ENCODE measurements at regions not wholly inside any gene's neighbourhood (a gene's known extent, or its start where the extent isn't known, plus 50 kb on each side); places are given as distances from the start of the nearest gene placed in this dataset.
"Not testable (repeated sequence)": the region's sequence is repeated elsewhere in the genome, so short reads cannot be mapped to it uniquely, and the experiment has no call there.

- Mint-ChIP-seq H3K27me3 (peaks cover 7% of the 10 kb centered on the region), H3K4me3 (no peak overlapping the region), H3K27ac (no peak overlapping the region), H3K4me1 (ENCODE audit: low read depth) (no peaks in the 10 kb centered on the region), H3K36me3 (ENCODE audit: low read depth) (no peaks in the 10 kb centered on the region), H3K9me3 (no peaks in the 10 kb centered on the region)
Observed at GRCh38 chr6:112401083-112401482, 54.0 kb downstream of the RFPL4B start.

DNA sequence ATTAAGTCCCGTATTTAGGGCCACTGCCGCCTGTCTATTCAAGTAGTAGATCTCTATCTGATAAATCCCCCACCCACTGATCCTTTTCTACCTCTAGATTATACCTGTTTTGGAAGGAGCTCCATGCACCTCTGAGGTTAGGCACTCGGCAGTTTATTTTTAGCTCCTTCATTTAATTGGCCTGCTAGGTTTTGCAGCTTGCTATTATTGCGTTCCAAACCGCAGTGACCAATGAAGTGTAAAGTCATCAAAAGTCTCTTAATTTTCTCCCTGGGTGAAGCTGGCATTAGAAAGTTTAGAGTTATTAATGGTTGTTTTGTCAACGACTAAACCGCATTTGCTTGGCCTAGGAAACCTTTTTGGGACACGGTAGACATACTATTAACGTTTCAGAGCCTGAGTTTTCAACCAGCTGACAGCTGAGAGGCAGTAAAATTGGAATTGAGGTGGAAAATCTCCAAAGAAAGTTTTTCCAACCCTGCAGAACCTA lies 60.0 kb downstream of the RFPL4B start:
- no peaks in the 10 kb centered on the region for H3K36me3 Mint-ChIP-seq (ENCODE audit: low read depth)
- no peak overlapping the region for H3K4me3 Mint-ChIP-seq
- H3K4me1 Mint-ChIP-seq (ENCODE audit: low read depth): no peaks in the 10 kb centered on the region
- H3K27me3 Mint-ChIP-seq: peaks cover 8% of the 10 kb centered on the region
- H3K27ac Mint-ChIP-seq: no peak overlapping the region
- H3K9me3 Mint-ChIP-seq: no peaks in the 10 kb centered on the region

DNA sequence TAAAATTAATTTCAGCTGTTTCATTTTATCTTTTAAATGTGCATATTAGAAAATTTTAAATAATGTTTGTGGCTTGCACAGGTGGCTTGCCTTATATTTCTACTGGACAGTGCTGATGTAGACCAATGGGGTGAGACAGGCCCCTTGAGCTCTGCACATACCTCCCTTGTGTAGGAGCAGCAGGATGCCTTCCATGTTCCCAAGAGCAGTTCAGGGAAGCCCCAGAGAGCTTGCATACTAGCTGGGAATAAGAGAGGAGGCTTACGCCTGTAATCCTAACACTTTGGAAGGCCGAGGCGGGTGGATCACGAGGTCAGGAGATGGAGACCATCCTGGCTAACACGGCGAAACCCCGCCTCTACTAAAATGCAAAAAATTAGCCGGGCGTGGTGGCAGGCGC lies 61.4 kb downstream of the RFPL4B start:
- H3K4me3 Mint-ChIP-seq: no peak overlapping the region
- H3K27me3 Mint-ChIP-seq: peaks cover 8% of the 10 kb centered on the region

GRCh38 chr6:112409311-112409710 lies 62.2 kb downstream of the RFPL4B start:
- H3K36me3 Mint-ChIP-seq (ENCODE audit: low read depth): no peaks in the 10 kb centered on the region
- H3K9me3 Mint-ChIP-seq: no peaks in the 10 kb centered on the region
- H3K4me3 Mint-ChIP-seq: no peak overlapping the region
- no peaks in the 10 kb centered on the region for H3K4me1 Mint-ChIP-seq (ENCODE audit: low read depth)
- H3K27me3 Mint-ChIP-seq: peaks cover 8% of the 10 kb centered on the region
- H3K27ac Mint-ChIP-seq: no peak overlapping the region

More for the DNA sequence above, 61.4 kb downstream of the RFPL4B start:
- Mint-ChIP-seq H3K27ac (no peak overlapping the region), H3K36me3 (ENCODE audit: low read depth) (no peaks in the 10 kb centered on the region), H3K9me3 (no peaks in the 10 kb centered on the region), H3K4me1 (ENCODE audit: low read depth) (no peaks in the 10 kb centered on the region)

DNA sequence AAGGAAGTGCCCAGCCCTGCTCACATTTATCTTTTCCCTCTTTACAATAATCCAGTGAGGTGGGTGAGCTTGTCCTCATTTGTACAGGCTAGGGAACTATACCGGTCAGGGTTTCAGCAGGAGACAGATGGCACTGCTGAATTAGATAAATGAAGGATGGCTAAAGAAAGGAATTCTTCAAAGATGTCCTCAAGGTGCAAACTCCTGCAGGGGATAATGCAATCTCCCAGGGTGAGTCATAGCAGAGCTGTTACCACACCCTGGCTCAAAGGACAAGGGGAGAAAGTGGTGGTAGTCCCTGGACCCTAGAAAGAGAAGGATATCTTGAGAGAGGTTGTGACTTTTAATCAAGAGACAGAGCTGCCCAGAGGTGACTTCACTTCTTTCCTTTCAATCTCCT lies 66.7 kb downstream of the RFPL4B start:
- H3K27ac Mint-ChIP-seq: no peak overlapping the region
- H3K36me3 Mint-ChIP-seq (ENCODE audit: low read depth): no peaks in the 10 kb centered on the region
- H3K4me3 Mint-ChIP-seq: no peak overlapping the region
- no peaks in the 10 kb centered on the region for H3K9me3 Mint-ChIP-seq
- no peaks in the 10 kb centered on the region for H3K4me1 Mint-ChIP-seq (ENCODE audit: low read depth)
- peaks cover 5% of the 10 kb centered on the region for H3K27me3 Mint-ChIP-seq

DNA sequence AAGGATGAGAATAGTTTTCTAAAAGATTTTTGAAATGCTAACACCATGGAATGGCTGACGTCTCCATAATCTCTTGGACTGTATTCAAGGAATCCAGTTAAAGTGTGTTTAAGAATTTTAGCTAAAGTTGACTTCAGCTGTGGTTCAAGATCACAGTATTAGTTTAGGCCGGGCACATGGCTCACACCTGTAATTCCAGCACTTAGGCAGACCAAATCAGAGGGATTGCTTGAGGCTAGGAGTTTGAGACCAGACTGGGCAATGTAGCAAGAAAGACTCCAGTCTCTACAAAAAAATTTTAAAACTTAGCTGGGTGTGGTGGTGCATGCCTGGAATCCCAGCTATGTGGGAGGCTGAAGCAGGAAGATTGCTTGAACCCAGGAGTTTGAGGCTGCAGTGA lies 68.2 kb downstream of the RFPL4B start:
- H3K4me3 Mint-ChIP-seq: no peak overlapping the region
- H3K36me3 Mint-ChIP-seq (ENCODE audit: low read depth): no peaks in the 10 kb centered on the region
- H3K27ac Mint-ChIP-seq: no peak overlapping the region
- no peaks in the 10 kb centered on the region for H3K9me3 Mint-ChIP-seq
- H3K4me1 Mint-ChIP-seq (ENCODE audit: low read depth): no peaks in the 10 kb centered on the region
- peaks cover 1% of the 10 kb centered on the region for H3K27me3 Mint-ChIP-seq

DNA sequence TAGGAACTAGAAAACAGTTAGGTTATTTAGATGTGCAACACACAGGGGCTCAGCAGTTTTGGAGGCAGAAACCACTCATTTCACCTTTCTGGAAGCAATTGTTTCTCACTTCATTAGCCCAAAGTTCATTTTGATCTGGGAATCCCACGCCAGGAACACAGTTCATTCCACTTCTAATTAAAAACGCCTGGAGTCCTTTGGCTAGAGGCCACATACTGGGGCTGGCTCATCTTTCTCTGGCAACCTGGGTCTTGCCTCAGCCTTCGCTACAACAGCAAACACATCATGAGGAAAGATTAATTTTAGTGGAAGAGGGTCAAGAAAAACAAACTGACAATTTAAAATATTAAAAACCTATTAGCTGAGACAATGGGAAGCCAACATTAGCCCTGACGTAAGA lies 69.7 kb downstream of the RFPL4B start:
- Mint-ChIP-seq H3K27ac (no peak overlapping the region), H3K9me3 (no peaks in the 10 kb centered on the region), H3K27me3 (no peaks in the 10 kb centered on the region), H3K4me3 (no peak overlapping the region), H3K36me3 (ENCODE audit: low read depth) (no peaks in the 10 kb centered on the region), H3K4me1 (ENCODE audit: low read depth) (no peaks in the 10 kb centered on the region)

GRCh38 chr6:112427011-112427410 lies 79.9 kb downstream of the RFPL4B start:
- H3K27me3 Mint-ChIP-seq; H3K4me3 Mint-ChIP-seq; H3K27ac Mint-ChIP-seq; H3K9me3 Mint-ChIP-seq; H3K36me3 Mint-ChIP-seq (ENCODE audit: low read depth); H3K4me1 Mint-ChIP-seq (ENCODE audit: low read depth): not testable (repeated sequence)

DNA sequence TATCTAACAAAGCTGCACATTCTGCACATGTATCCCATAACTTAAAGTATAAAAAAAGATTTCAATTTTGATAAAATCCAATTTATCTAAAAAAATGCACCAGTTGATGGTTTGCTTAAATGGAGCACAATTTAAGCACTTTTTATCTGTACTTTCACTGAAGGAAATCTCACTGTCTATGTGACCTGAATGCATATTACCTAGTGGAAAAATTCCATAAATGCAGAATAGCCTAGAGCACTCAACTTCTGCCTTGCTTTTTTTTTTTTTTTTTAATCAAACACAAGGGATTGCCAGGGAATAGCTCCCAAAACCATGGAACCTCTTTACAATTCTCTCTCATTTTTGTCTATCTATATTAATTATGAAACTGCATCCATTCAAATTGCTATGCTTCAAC lies 80.4 kb downstream of the RFPL4B start:
- H3K9me3 Mint-ChIP-seq: peaks cover 5% of the 10 kb centered on the region
- no peak overlapping the region for H3K27ac Mint-ChIP-seq
- no peaks in the 10 kb centered on the region for H3K4me1 Mint-ChIP-seq (ENCODE audit: low read depth)
- H3K36me3 Mint-ChIP-seq (ENCODE audit: low read depth): no peaks in the 10 kb centered on the region
- no peak overlapping the region for H3K4me3 Mint-ChIP-seq
- H3K27me3 Mint-ChIP-seq: peaks cover 5% of the 10 kb centered on the region

DNA sequence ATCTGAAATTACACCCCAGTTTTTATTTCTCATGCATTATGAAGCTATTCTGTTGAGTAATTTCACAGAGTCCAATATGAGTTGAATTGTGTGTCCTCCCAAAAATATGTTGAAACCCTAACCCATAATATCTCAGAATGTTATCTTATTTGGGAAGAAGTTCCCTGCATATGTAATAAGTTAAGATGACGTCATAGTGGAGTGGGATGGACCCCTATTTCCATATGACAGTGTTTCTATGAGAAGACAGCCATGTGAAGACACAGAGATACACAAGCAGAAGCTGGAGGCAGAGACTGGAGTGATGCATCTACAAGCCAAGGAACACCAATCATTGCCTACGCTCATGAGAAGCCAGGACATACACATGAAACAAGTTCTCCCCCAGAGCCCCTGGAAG lies 81.3 kb downstream of the RFPL4B start:
- Mint-ChIP-seq H3K36me3 (ENCODE audit: low read depth) (no peaks in the 10 kb centered on the region), H3K9me3 (peaks cover 5% of the 10 kb centered on the region), H3K27me3 (peaks cover 5% of the 10 kb centered on the region), H3K4me1 (ENCODE audit: low read depth) (no peaks in the 10 kb centered on the region), H3K4me3 (no peak overlapping the region), H3K27ac (no peak overlapping the region)

DNA sequence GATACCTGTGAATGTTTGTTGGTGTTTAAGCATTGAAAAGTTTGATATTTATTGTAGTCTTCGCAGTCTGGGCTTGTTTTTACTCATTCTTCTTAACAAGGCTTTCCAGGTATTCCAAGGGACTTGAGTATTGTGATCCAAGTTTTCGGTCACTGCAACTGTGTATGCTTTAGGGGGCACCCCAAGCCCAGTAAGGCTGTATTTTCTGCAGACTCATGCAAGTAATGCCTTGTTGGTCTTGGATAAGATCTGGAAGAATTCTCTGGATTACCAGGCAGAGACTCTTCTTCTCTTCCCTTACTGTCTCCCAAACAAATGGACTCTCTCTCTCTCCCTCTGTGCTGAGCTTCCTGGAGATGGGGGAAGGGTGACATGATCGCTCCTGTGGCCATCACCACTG lies 82.1 kb downstream of the RFPL4B start:
- peaks cover under 1% of the 10 kb centered on the region for H3K9me3 Mint-ChIP-seq
- H3K36me3 Mint-ChIP-seq (ENCODE audit: low read depth): no peaks in the 10 kb centered on the region
- H3K4me1 Mint-ChIP-seq (ENCODE audit: low read depth): no peaks in the 10 kb centered on the region
- no peak overlapping the region for H3K4me3 Mint-ChIP-seq
- H3K27ac Mint-ChIP-seq: no peak overlapping the region
- no peaks in the 10 kb centered on the region for H3K27me3 Mint-ChIP-seq

GRCh38 chr6:112431803-112432202 lies 84.7 kb downstream of the RFPL4B start:
- H3K36me3 Mint-ChIP-seq (ENCODE audit: low read depth): no peaks in the 10 kb centered on the region
- H3K4me1 Mint-ChIP-seq (ENCODE audit: low read depth): no peaks in the 10 kb centered on the region
- no peaks in the 10 kb centered on the region for H3K27me3 Mint-ChIP-seq
- H3K4me3 Mint-ChIP-seq: no peak overlapping the region
- no peaks in the 10 kb centered on the region for H3K9me3 Mint-ChIP-seq
- H3K27ac Mint-ChIP-seq: no peak overlapping the region

DNA sequence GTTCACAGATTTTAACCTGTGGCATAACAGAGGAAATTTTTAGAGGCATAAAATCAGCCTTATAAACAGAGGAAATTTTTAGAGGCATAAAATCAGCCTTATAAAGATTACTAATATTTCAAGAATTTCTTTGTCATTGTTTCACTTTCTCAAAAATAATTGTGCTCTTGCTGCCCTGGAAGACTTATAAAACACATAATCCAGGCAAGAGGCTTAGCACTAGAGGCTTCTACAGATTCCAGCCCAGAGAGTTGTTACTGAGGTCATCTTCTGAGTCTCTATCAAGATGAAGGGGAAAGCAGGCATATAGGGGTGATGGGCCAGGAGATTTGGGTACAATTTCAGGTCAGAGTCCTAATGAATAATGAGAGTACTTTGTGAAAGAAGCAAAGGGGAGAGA lies 85.7 kb downstream of the RFPL4B start:
- H3K9me3 Mint-ChIP-seq: no peaks in the 10 kb centered on the region
- no peaks in the 10 kb centered on the region for H3K36me3 Mint-ChIP-seq (ENCODE audit: low read depth)
- H3K27me3 Mint-ChIP-seq: no peaks in the 10 kb centered on the region
- H3K4me1 Mint-ChIP-seq (ENCODE audit: low read depth): no peaks in the 10 kb centered on the region
- no peak overlapping the region for H3K4me3 Mint-ChIP-seq
- H3K27ac Mint-ChIP-seq: no peak overlapping the region

- no peaks in the 10 kb centered on the region for H3K9me3 Mint-ChIP-seq
- H3K4me1 Mint-ChIP-seq (ENCODE audit: low read depth): no peaks in the 10 kb centered on the region
- H3K27me3 Mint-ChIP-seq: no peaks in the 10 kb centered on the region
- no peak overlapping the region for H3K27ac Mint-ChIP-seq
- H3K4me3 Mint-ChIP-seq: no peak overlapping the region
- H3K36me3 Mint-ChIP-seq (ENCODE audit: low read depth): no peaks in the 10 kb centered on the region
Observed at GRCh38 chr6:112433457-112433856, 86.3 kb downstream of the RFPL4B start.

- Mint-ChIP-seq H3K27ac (no peak overlapping the region), H3K36me3 (ENCODE audit: low read depth) (no peaks in the 10 kb centered on the region), H3K9me3 (no peaks in the 10 kb centered on the region), H3K4me3 (no peak overlapping the region), H3K27me3 (no peaks in the 10 kb centered on the region), H3K4me1 (ENCODE audit: low read depth) (no peaks in the 10 kb centered on the region)
Observed at GRCh38 chr6:112434896-112435435, 87.8 kb downstream of the RFPL4B start.

- H3K27ac Mint-ChIP-seq: no peak overlapping the region
- H3K9me3 Mint-ChIP-seq: no peaks in the 10 kb centered on the region
- no peaks in the 10 kb centered on the region for H3K27me3 Mint-ChIP-seq
- H3K4me3 Mint-ChIP-seq: no peak overlapping the region
- no peaks in the 10 kb centered on the region for H3K4me1 Mint-ChIP-seq (ENCODE audit: low read depth)
- H3K36me3 Mint-ChIP-seq (ENCODE audit: low read depth): no peaks in the 10 kb centered on the region
Observed at GRCh38 chr6:112437058-112437457, 89.9 kb downstream of the RFPL4B start.
